Hepatocyte (in vitro differentiated cells): ENCODE measurements at regions not wholly inside any gene's neighbourhood (a gene's known extent, or its start where the extent isn't known, plus 50 kb on each side); places are given as distances from the start of the nearest gene placed in this dataset.

ENCODE experiments used
- CTCF ChIP-seq: fragments of 200-600 bp; sonication (generic); IDR thresholded peaks from 2 replicates; pipeline ENCODE4 v1.5.1; 2016; ENCODE audit warnings: antibody characterized with exemption, mild to moderate bottlenecking; ENCODE audit not compliant: poor library complexity
- EZH2phosphoT487 ChIP-seq: fragments of 200-600 bp; sonication (generic); IDR thresholded peaks from one replicate; pipeline ENCODE4 v1.6.1; 2018; ENCODE audit warnings: antibody characterized with exemption, mild to moderate bottlenecking, low read depth, moderate library complexity; ENCODE audit not compliant: unreplicated experiment, severe bottlenecking

DNA sequence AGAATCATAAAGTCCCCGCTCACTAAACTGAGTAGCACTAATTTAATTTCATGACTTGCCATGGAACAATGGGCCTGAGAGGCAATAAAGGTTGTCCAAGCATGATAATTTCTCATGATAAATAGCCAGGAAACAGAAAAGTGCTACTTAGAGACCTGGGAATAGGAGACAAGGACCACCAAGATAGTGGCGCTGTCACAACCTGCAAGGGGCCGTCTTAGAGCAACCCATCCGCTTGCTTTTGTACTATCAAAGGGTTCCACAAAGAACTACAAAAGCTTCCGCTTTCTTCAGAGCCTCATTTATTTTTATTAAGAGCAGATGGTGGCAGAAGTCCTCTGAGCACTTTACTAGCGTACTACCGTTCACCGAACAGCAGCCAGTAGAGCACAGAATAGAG, 421.7 kb upstream of the GRM7 start:
- no peak for TF ChIP-seq CTCF
- TF ChIP-seq EZH2phosphoT487, result no peak
